AG10803 (cell line): ENCODE measurements at regions not wholly inside any gene's neighbourhood (a gene's known extent, or its start where the extent isn't known, plus 50 kb on each side); places are given as distances from the start of the nearest gene placed in this dataset.

Experiments used
- DNase-seq: peaks from one replicate; pipeline ENCODE4 v3.0.0; 2010; ENCODE audit warnings: low read depth
- H3K4me3 ChIP-seq: 2 replicates; pipeline ENCODE4 v1.5.1; 2011; ENCODE audit warnings: mild to moderate bottlenecking, low read length, control low read depth
- TF ChIP-seq, protein P1 (sequence below): conservative IDR thresholded peaks from 2 replicates; pipeline ENCODE4 v1.5.1; 2011; ENCODE audit warnings: mild to moderate bottlenecking, low read length, control low read depth, inconsistent platforms

DNA sequence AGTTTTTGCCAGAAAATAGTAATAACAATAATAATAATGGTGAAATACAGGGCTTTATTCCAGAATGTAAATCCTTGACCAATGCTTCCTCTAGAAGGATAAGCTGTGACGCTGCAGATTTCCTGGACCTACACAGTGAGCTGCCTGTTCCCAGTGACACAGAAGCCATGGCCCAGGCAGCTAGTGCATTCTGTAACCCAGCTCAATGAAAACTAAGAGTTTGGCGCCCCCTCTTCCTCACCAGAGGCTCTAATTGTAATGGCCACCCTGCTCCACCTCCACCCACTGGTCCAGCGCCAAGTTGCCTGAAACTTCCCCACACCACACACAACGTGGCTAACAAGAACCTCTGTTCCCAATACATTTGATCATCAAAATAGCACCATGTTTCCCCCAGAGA, 248.1 kb downstream of the CETN3 start:
- TF ChIP-seq, protein P1, sequence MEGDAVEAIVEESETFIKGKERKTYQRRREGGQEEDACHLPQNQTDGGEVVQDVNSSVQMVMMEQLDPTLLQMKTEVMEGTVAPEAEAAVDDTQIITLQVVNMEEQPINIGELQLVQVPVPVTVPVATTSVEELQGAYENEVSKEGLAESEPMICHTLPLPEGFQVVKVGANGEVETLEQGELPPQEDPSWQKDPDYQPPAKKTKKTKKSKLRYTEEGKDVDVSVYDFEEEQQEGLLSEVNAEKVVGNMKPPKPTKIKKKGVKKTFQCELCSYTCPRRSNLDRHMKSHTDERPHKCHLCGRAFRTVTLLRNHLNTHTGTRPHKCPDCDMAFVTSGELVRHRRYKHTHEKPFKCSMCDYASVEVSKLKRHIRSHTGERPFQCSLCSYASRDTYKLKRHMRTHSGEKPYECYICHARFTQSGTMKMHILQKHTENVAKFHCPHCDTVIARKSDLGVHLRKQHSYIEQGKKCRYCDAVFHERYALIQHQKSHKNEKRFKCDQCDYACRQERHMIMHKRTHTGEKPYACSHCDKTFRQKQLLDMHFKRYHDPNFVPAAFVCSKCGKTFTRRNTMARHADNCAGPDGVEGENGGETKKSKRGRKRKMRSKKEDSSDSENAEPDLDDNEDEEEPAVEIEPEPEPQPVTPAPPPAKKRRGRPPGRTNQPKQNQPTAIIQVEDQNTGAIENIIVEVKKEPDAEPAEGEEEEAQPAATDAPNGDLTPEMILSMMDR, result peak; percentile 37
- no peak overlapping the region for H3K4me3 ChIP-seq
- peak; percentile 33 for DNase-seq

DNA sequence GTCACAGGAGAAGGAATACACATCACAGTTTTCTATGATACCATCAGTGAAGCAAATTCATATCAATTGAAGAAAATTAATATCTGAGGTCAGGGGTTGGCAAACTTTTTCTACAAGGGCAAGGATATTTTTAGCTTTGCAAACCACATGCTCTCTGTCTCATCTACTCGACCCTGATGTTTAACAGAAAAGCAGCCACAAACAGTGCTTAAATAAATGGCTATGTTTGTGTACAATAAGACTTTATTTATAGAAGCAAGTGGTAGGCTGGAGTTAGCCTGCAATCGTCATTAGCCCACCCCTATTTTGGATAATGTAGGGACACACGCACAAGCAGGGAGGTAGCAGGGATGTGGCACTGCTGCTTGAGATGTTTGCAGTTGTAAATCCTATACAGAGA, 251.4 kb downstream of the CETN3 start:
- no peak for DNase-seq
- TF ChIP-seq, protein P1, result no peak
- H3K4me3 ChIP-seq, result no peak overlapping the region

DNA sequence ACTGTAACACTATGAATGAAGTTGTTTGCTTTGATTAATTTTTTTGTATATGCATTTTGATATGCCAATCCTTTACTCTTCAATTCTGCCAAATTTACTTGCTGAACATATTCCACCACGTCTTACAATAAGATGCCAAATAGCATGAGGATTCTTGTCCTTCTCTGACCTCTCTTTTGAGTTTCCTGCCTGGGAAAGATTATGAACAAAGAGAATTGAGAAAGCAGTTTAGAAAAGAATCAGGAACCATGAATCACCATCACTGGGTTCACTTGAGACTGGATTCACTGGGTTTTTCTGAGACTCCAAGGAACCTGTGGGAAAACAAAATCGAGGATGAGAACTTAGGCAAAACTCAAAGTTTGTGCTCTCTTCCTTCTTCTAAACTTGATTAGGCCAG, 256.5 kb downstream of the CETN3 start:
- DNase-seq, result no peak
- TF ChIP-seq, protein P1, result no peak
- no peak overlapping the region for H3K4me3 ChIP-seq

DNA sequence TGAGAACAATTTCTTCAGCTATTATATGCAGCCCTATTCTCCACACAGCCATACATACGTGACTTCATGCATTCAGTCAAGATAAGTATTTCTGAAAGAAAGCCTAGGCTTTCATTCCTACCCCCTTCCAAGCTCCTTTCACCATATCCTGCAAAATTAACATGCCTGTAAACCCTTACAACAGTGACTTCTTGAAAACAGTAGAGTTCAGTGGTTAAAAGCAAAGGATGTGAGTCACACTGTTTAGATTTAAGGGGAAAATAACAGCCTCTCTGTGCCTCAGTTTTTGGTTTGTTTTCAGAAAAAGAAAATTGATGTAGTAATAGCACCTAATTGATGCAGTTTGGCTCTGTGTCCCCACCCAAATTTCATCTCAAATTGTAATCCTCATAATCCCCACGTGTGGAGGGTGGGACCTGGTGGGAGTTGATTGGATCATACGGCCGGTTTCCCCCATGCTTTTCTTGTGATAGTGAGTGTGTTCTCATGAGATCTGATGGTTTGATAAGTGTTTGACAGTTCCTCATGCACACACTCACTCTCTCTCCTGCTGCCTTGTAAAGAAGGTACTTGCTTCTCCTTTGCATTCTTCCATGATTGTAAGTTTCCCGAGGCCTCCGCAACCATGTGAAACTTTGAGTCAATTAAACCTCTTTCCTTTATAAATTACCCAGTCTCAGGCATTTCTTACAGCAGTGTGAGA, 264.8 kb downstream of the CETN3 start:
- TF ChIP-seq, protein P1, result no peak
- H3K4me3 ChIP-seq, result no peak overlapping the region
- peak; percentile 16 for DNase-seq

DNA sequence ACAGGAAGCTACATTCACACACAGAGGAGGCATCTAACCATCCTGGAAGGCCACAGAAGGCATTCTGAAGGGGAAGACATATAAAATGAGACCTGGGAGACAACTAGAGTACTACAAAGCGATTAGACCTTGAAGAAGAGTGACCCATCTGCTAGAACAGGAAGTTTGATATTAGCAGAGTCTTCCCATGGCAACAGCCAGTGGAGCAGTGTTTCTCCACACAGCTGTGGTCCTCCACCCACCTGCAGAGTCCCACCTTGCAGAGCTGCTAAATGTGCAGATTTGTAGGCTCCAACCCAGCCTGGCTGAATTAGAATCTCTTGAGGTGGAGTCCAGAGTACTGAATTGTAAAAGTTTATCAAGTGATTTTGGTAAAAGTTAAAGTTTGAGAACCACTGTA, 267.0 kb downstream of the CETN3 start:
- TF ChIP-seq, protein P1, result no peak
- no peak overlapping the region for H3K4me3 ChIP-seq
- DNase-seq, result no peak

DNA sequence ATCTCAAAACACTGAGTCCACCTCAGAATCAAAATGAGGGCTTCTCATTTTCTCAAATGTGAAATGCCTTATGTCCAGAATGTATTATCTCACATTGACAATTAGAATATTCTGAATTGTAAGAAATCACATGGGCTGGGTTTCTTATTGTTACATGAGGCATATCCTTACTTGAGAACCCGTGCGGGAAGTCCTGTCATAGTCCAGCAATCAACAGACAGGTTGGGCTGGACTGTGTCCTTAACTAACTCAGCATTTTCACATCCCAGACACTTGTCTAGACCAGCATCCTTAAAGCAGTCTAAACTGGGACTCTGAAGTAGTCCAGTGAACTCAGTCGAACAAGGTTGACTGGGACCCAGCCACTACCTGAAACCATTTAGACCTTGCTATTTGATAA, 267.6 kb downstream of the CETN3 start:
- TF ChIP-seq, protein P1, result no peak
- no peak for DNase-seq
- no peak overlapping the region for H3K4me3 ChIP-seq

DNA sequence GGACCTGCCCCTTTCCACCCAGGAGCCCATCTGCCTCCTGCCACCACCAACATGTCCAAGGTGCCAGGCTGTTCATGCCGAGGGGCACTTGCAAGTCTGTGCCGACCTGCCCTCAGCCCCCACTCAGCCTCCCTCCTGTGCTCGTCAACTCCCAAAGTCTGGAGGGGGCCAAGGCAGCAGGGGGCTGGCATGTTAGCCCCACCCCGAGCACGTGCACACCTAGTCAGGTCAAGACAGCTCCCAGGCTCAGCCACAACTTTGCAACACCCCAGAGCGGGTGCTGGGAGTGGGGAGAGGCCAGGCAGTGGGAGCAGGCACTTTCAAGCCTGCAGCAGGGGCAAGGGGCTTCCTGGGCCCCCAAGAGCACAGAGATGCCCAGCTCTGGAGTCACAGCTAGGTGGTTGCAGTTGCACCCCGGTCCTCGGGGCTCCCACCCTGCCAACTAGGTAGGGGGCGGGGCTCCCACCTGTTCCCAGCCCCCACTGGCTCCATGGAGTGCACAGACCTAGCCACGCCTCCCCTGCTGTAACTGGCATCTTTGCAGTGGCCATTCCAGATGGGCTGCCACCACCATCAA, 272.5 kb downstream of the CETN3 start:
- TF ChIP-seq, protein P1, result no peak
- H3K4me3 ChIP-seq, result no peak overlapping the region
- DNase-seq, result no peak
